Activated CD8-positive, alpha-beta T cell treated with anti-CD3 and anti-CD28 coated beads for 36 hours (primary cell): ENCODE measurements at regions not wholly inside any gene's neighbourhood (a gene's known extent, or its start where the extent isn't known, plus 50 kb on each side); places are given as distances from the start of the nearest gene placed in this dataset.
"Not testable (repeated sequence)": the region's sequence is repeated elsewhere in the genome, so short reads cannot be mapped to it uniquely, and the experiment has no call there.

ENCODE experiments used
- ATAC-seq: fragments of 200-7000 bp; cut with Tn5 transposase; one replicate; pipeline ENCODE4 v1.10.0; 2021; ENCODE audit warnings: mild to moderate bottlenecking, moderate library complexity
- CTCF ChIA-PET: fragments of 350-600 bp; sonication (Branson Sonifier 250); formaldehyde crosslinking; loops from one replicate; lab custom pipeline; 2021; ENCODE audit warnings: antibody characterized with exemption; lab: Charles Lee
- POLR2A ChIA-PET: fragments of 350-600 bp; sonication (Branson Sonifier 250); formaldehyde crosslinking; loops from one replicate; lab custom pipeline; 2021; ENCODE audit warnings: antibody characterized with exemption; lab: Charles Lee
- DNase-seq: peaks from one replicate; pipeline ENCODE4 v3.0.0-alpha.2; 2020
- H3K27ac Mint-ChIP-seq: one replicate; pipeline ENCODE4 v1.8.0; 2021; ENCODE audit warnings: mild to moderate bottlenecking, mixed read lengths
- H3K27me3 Mint-ChIP-seq: one replicate; pipeline ENCODE4 v1.8.0; 2021; ENCODE audit warnings: mixed read lengths
- H3K36me3 Mint-ChIP-seq: one replicate; pipeline ENCODE4 v1.8.0; 2021; ENCODE audit warnings: low read depth, mixed read lengths
- H3K4me1 Mint-ChIP-seq: one replicate; pipeline ENCODE4 v1.8.0; 2021; ENCODE audit warnings: low read depth, mixed read lengths
- H3K4me3 Mint-ChIP-seq: one replicate; pipeline ENCODE4 v1.8.0; 2021; ENCODE audit warnings: mild to moderate bottlenecking, moderate library complexity, mixed read lengths
- H3K9me3 Mint-ChIP-seq: one replicate; pipeline ENCODE4 v1.8.0; 2021; ENCODE audit warnings: mixed read lengths
- CTCF ChIP-seq: fragments of 200-600 bp; IDR thresholded peaks from one replicate; pipeline ENCODE4 v1.8.0; 2022; ENCODE audit warnings: antibody characterized with exemption, mild to moderate bottlenecking
- intact Hi-C: fragments of 100-400 bp; cut with micrococcal nuclease; formaldehyde crosslinking; loops from one replicate; pipeline ENCODE4 v1.10.0; 2022

DNA sequence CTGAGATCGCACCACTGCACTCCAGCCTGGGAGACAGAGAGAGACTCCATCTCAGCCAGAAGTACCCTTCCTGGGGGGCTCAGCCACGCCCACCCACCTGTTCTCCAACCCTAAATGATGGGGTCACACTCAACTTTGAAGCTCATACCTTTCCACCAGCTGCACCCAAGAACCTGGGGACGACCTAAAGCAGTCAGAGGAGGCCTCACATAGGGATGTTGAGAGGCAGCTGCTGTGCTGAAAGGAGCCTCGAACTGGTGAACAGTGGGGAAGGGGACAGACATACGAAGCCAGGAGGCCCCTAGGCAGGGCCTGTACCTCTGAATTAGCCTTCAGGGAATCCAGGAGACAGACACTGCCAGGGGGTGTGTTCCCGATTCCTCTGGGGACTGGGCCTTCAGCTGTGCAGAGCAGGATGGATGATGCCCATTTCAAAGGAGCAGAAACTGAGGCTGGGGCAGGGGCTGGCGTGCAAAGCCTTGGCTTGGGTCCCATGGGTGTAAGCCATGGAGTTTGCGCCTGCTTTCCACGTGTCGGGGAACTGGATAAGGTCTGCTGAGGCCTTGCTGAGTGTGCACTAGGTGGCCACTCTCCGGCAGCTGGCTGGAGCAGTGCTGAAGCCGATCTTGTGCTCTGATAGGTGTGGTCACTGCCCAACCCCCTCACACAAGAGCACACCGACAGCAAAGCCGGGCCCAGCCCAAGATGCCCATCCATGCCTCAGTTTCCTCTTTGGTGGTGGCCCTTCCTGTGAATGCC lies 130.8 kb downstream of the CPZ start:
- no peak for ATAC-seq
- CTCF ChIA-PET, result no interaction called here
- POLR2A ChIA-PET, result no interaction called here

DNA sequence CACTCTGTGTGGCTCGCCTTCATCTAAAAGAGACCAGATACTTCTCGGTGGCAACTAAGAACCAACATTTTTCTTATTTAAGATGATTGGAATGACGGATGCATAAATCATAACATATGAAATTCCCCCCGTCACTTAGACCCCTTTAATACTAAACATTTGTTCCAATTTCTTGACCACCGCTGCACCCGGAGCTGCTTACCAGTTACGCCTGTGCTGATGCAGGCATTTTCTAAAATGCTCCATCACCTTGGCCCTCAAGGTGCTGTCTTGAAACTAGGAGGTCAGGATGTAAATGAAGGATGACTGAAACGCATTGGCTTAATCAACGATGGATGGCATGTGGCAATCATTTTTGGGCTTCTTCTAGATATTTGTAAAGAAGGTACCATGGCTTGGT lies 130.0 kb downstream of the CPZ start:
- intact Hi-C loops, result no loop called here
- ATAC-seq, result no peak
- CTCF ChIA-PET, result no interaction called here

More for the DNA sequence above, 130.8 kb downstream of the CPZ start:
- Mint-ChIP-seq H3K4me1 (peaks cover 2% of the 10 kb centered on the region), H3K36me3 (no peaks in the 10 kb centered on the region), H3K9me3 (peaks cover 7% of the 10 kb centered on the region), H3K27me3 (no peaks in the 10 kb centered on the region), H3K4me3 (no peak overlapping the region), H3K27ac (no peak overlapping the region)
- intact Hi-C loops, result no loop called here
- TF ChIP-seq CTCF, result no peak
- DNase-seq, result no peak

DNA sequence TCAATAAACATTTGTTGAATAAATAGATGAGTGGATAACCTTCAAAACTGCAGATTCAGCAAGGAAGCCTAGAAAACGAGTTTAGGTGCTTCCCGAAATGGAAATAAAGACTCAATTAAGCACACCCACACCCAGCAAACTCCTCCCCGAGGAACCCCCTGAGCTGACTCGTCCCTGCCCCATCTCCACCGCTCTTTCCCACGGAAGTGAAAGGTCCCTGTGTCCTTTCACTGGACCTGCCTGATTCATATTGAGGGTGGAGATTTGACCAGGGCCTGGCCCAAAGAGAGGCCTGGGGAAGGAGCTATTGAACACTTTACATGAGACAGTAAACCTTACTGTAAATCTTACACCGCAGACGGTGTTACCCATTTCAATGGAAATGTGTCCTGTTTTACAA lies 129.1 kb downstream of the CPZ start:
- ATAC-seq, result no peak

More for the DNA sequence above, 130.0 kb downstream of the CPZ start:
- DNase-seq, result no peak
- no peak overlapping the region for H3K4me3 Mint-ChIP-seq
- H3K36me3 Mint-ChIP-seq, result no peaks in the 10 kb centered on the region
- TF ChIP-seq CTCF, result no peak
- POLR2A ChIA-PET, result no interaction called here
- no peaks in the 10 kb centered on the region for H3K27me3 Mint-ChIP-seq
- H3K4me1 Mint-ChIP-seq, result no peaks in the 10 kb centered on the region
- H3K9me3 Mint-ChIP-seq, result peaks cover 7% of the 10 kb centered on the region
- no peak overlapping the region for H3K27ac Mint-ChIP-seq

GRCh38 chr4:8719421-8719820 lies 126.9 kb downstream of the CPZ start:
- Mint-ChIP-seq H3K4me1 (no peaks in the 10 kb centered on the region), H3K36me3 (no peaks in the 10 kb centered on the region), H3K27me3 (no peaks in the 10 kb centered on the region), H3K4me3 (no peak overlapping the region), H3K9me3 (peaks cover 11% of the 10 kb centered on the region), H3K27ac (no peak overlapping the region)
- DNase-seq (no peak), ATAC-seq (no peak)
- intact Hi-C loops, result no loop called here
- TF ChIP-seq CTCF, result no peak
- ChIA-PET CTCF (no interaction called here), POLR2A (no interaction called here)

More for the DNA sequence above, 129.1 kb downstream of the CPZ start:
- H3K36me3 Mint-ChIP-seq, result no peaks in the 10 kb centered on the region
- peaks cover 7% of the 10 kb centered on the region for H3K9me3 Mint-ChIP-seq
- CTCF ChIA-PET, result no interaction called here
- intact Hi-C loops, result no loop called here
- POLR2A ChIA-PET, result no interaction called here
- no peaks in the 10 kb centered on the region for H3K4me1 Mint-ChIP-seq
- no peak for TF ChIP-seq CTCF
- H3K27ac Mint-ChIP-seq, result no peak overlapping the region
- DNase-seq, result no peak
- no peaks in the 10 kb centered on the region for H3K27me3 Mint-ChIP-seq
- H3K4me3 Mint-ChIP-seq, result no peak overlapping the region

DNA sequence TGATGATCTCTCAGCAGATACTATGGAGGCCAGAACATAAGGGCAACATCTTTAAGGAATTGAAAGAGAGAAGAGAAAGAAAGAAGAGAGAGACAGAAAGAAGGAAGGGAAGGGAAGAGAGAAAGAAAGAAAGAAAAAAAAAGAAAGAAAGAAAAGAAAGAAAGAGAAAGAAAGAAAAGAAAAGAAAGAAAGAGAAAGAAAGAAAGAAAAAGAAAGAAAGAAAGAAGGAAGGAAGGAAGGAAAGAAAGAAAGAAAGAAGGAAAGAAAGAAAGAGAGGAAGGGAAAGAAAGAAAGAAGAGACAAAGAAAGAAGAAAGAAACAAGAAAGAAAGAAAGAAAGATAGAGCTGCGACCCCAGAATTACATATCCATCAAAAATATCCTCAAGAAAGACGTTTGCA lies 124.9 kb downstream of the CPZ start:
- DNase-seq, CTCF ChIA-PET, H3K36me3 Mint-ChIP-seq, H3K27ac Mint-ChIP-seq, POLR2A ChIA-PET, H3K4me3 Mint-ChIP-seq, H3K4me1 Mint-ChIP-seq, ATAC-seq, intact Hi-C loops, H3K27me3 Mint-ChIP-seq: not testable (repeated sequence)
- H3K9me3 Mint-ChIP-seq, result peaks cover 22% of the 10 kb centered on the region
